ENCODE measurements at regions not wholly inside any gene's neighbourhood (a gene's known extent, or its start where the extent isn't known, plus 50 kb on each side); places are given as distances from the start of the nearest gene placed in this dataset.

DNA sequence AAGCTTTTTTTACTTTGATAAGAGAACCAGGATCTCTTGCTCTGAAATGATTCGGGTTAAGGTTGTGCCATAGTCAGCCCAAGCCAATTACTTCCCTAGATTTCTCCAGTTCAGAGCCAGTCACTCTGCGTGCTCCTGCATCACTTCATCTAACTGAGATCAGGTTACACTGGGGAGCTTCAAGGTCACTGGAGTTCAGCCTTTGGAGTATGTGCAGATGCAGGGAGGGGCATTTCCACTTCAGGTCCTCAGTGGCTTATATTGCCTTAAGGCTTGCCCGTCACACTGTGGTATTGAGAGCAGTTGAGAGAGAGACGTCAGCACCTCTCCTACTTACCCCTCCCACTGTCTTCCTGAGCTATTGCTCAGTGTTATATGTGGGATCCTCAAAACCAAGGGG is 317.8 kb downstream of the EPHA4 start:
- FAIRE-seq (no peak), DNase-seq (ENCODE audit: insufficient read length, low spot score) (no peak)
- TF ChIP-seq, protein P1, sequence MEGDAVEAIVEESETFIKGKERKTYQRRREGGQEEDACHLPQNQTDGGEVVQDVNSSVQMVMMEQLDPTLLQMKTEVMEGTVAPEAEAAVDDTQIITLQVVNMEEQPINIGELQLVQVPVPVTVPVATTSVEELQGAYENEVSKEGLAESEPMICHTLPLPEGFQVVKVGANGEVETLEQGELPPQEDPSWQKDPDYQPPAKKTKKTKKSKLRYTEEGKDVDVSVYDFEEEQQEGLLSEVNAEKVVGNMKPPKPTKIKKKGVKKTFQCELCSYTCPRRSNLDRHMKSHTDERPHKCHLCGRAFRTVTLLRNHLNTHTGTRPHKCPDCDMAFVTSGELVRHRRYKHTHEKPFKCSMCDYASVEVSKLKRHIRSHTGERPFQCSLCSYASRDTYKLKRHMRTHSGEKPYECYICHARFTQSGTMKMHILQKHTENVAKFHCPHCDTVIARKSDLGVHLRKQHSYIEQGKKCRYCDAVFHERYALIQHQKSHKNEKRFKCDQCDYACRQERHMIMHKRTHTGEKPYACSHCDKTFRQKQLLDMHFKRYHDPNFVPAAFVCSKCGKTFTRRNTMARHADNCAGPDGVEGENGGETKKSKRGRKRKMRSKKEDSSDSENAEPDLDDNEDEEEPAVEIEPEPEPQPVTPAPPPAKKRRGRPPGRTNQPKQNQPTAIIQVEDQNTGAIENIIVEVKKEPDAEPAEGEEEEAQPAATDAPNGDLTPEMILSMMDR (IDR thresholded peaks at IDR 0.05; ENCODE audit: insufficient read depth, missing control alignments), result no peak

- DNase-seq (ENCODE audit: insufficient read length, low spot score) (no peak), FAIRE-seq (no peak)
- TF ChIP-seq, protein P1 (IDR thresholded peaks at IDR 0.05; ENCODE audit: insufficient read depth, missing control alignments), result no peak
Observed at GRCh38 chr2:221255862-221256261, 316.2 kb downstream of the EPHA4 start.

- FAIRE-seq (no peak), DNase-seq (ENCODE audit: insufficient read length, low spot score) (no peak)
- TF ChIP-seq, protein P1 (IDR thresholded peaks at IDR 0.05; ENCODE audit: insufficient read depth, missing control alignments), result no peak
Observed at GRCh38 chr2:221258464-221258863, 313.6 kb downstream of the EPHA4 start.

DNA sequence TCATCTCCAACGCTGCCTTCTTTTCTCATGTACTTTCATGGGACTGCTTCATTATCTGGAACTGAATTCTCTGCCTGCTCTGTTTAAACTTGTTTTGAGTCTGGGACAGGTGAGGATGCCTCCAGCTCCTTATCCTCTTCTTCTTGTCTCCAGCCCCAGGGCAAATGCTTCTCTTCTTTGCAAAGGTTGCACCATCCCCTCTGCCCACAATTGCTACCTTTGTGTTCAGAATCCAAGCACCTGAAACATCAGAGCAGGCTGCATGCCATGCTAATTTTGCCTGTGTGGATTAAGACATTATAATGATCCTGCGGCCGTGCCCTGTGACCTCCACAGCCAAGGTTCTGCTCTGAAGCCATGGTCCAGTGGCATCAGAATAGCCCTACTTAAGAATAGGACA is 309.5 kb downstream of the EPHA4 start:
- FAIRE-seq, result no peak
- TF ChIP-seq, protein P1 (IDR thresholded peaks at IDR 0.05; ENCODE audit: insufficient read depth, missing control alignments), result no peak
- DNase-seq (ENCODE audit: insufficient read length, low spot score), result no peak

- DNase-seq (ENCODE audit: insufficient read length, low spot score) (no peak), FAIRE-seq (no peak)
- TF ChIP-seq, protein P1 (IDR thresholded peaks at IDR 0.05; ENCODE audit: insufficient read depth, missing control alignments), result no peak
Observed at GRCh38 chr2:221263573-221263972, 308.5 kb downstream of the EPHA4 start.

- DNase-seq (ENCODE audit: insufficient read length, low spot score) (no peak), FAIRE-seq (no peak)
- TF ChIP-seq, protein P1 (IDR thresholded peaks at IDR 0.05; ENCODE audit: insufficient read depth, missing control alignments), result peak; percentile 2
Observed at GRCh38 chr2:221264318-221264717, 307.8 kb downstream of the EPHA4 start.

- TF ChIP-seq, protein P1 (IDR thresholded peaks at IDR 0.05; ENCODE audit: insufficient read depth, missing control alignments), result no peak
- FAIRE-seq (peak; percentile 32), DNase-seq (ENCODE audit: insufficient read length, low spot score) (no peak)
Observed at GRCh38 chr2:221267773-221268425, 304.2 kb downstream of the EPHA4 start.
